ENCODE measurements at regions not wholly inside any gene's neighbourhood (a gene's known extent, or its start where the extent isn't known, plus 50 kb on each side); places are given as distances from the start of the nearest gene placed in this dataset.
"Not testable (repeated sequence)": the region's sequence is repeated elsewhere in the genome, so short reads cannot be mapped to it uniquely, and the experiment has no call there.

DNA sequence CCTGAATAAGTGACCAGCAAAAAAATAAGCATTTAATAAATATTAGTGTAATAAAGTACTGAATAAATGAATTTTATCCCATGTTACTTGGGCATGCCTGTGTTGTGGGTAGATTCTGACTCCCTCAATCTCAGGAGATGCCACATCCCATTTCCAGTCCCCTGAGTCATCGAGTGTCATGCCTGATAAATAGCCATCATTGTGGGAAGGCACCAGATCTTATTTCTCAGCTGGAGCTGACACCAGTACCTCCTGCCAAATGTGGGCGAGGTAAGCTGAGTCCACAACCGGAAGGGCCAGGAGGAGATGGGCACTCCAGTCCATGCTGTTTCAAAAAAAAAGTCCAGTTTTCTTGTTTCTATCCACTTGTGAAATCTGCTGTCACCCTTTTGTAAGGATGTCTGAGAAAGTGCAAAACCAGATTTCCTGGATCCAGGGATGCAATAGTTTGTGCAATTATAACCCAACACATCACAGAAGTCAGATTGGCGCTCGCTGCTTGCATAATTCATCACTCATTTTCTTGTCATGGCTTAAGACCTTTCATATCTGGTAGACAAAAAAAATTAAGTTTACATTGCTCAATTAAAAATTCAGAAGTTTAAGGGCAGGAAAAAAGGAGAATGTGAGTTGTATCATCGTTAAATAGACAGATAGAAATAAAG lies 311.6 kb downstream of the MIAT start:
- TF ChIP-seq, protein P1, sequence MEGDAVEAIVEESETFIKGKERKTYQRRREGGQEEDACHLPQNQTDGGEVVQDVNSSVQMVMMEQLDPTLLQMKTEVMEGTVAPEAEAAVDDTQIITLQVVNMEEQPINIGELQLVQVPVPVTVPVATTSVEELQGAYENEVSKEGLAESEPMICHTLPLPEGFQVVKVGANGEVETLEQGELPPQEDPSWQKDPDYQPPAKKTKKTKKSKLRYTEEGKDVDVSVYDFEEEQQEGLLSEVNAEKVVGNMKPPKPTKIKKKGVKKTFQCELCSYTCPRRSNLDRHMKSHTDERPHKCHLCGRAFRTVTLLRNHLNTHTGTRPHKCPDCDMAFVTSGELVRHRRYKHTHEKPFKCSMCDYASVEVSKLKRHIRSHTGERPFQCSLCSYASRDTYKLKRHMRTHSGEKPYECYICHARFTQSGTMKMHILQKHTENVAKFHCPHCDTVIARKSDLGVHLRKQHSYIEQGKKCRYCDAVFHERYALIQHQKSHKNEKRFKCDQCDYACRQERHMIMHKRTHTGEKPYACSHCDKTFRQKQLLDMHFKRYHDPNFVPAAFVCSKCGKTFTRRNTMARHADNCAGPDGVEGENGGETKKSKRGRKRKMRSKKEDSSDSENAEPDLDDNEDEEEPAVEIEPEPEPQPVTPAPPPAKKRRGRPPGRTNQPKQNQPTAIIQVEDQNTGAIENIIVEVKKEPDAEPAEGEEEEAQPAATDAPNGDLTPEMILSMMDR (IDR thresholded peaks at IDR 0.05), result no peak
- Histone ChIP-seq H3K9me3 (no peaks in the 10 kb centered on the region), H3K4me1 (ENCODE audit: low read depth) (no peaks in the 10 kb centered on the region), H3K36me3 (ENCODE audit: low read depth) (no peaks in the 10 kb centered on the region), H3K4me3 (no peak overlapping the region)
- no peak for ATAC-seq
- DNase-seq, result no peak
- intact Hi-C loops (cut with DNase I, micrococcal nuclease), result no loop called here

- intact Hi-C loops (cut with DNase I, micrococcal nuclease), result no loop called here
- peak in 1 of 3 donors; percentile 7 for DNase-seq
- Histone ChIP-seq H3K4me3 (no peak overlapping the region), H3K9me3 (no peaks in the 10 kb centered on the region), H3K36me3 (ENCODE audit: low read depth) (no peaks in the 10 kb centered on the region), H3K4me1 (ENCODE audit: low read depth) (no peaks in the 10 kb centered on the region)
- peak; percentile 53 for ATAC-seq
- TF ChIP-seq, protein P1 (IDR thresholded peaks at IDR 0.05), result no peak
Measured at GRCh38 chr22:26970809-26971394, 313.5 kb downstream of the MIAT start.

GRCh38 chr22:26972286-26972685 lies 314.9 kb downstream of the MIAT start:
- Histone ChIP-seq H3K4me3 (no peak overlapping the region), H3K9me3 (no peaks in the 10 kb centered on the region), H3K4me1 (ENCODE audit: low read depth) (no peaks in the 10 kb centered on the region), H3K36me3 (ENCODE audit: low read depth) (no peaks in the 10 kb centered on the region)
- intact Hi-C loops (cut with DNase I, micrococcal nuclease), result no loop called here
- TF ChIP-seq, protein P1 (IDR thresholded peaks at IDR 0.05), result no peak
- ATAC-seq, result no peak
- no peak for DNase-seq

- H3K36me3 ChIP-seq (ENCODE audit: low read depth); H3K4me3 ChIP-seq; H3K9me3 ChIP-seq; DNase-seq; H3K4me1 ChIP-seq (ENCODE audit: low read depth); ATAC-seq; intact Hi-C loops (cut with DNase I, micrococcal nuclease): not testable (repeated sequence)
Measured at GRCh38 chr22:26972915-26973314, 315.5 kb downstream of the MIAT start.

DNA sequence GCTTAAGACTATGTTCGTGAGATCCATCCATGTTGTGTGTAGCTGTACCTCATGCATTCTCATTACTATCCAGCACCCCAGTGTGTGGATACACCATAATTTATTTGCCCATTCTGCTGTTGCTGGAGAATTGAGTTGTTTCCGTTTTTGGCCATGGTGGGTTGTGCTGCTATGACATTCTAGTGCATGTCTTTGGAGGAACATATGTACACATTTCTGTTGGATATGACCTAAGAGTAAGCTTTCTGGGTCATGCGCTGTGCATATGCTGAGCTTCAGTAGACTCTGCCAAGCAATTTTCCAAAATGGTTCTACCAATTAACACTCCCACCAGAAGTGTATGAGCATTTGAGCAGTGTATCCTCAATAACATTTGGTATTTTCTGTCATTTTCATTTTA lies 316.6 kb downstream of the MIAT start:
- Histone ChIP-seq H3K4me1 (ENCODE audit: low read depth) (no peaks in the 10 kb centered on the region), H3K36me3 (ENCODE audit: low read depth) (no peaks in the 10 kb centered on the region), H3K9me3 (no peaks in the 10 kb centered on the region), H3K4me3 (no peak overlapping the region)
- TF ChIP-seq, protein P1 (IDR thresholded peaks at IDR 0.05), result no peak
- intact Hi-C loops (cut with DNase I, micrococcal nuclease), result no loop called here
- DNase-seq (no peak), ATAC-seq (no peak)

DNA sequence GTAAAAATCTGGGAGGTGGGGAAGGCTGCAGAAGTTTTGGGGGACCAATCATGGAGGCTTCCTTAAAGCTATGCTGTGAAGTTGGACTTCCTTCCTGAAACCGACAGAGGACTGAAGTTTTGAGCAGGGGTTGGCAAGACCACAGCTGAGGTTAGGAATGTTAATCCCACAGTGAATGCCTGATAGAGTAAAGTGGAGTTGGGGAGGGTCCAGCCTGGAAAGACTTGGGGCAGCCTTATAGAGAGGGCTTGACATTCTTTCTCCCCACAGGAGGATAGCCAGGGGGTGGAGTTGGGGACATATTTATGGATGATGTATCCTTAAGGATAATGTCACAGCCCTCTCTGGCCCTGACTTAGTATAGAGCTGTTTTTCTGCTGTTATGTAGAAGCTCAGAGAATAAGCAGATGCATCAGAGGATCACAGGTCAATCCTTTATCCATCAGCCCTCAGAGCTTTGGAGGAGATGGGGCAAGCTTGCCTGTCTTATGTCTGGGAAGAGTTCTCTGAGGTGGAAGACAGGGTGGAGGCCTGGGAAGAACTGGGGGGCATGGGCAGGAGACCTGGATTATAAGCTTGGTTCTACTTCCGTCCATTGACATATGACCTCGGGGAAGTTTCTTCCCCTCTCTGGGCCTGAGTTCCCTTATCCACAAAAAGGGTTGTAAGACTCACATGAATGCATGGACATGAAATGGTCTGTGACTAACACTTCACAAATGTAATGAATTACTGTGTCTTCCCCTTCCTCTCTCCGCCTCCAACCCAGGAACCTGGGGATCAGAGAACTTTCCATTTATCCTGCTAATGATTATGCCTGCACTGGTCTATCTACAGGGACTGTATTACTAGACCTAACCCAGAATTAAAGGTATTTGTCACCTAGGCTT lies 317.8 kb downstream of the MIAT start:
- H3K36me3 ChIP-seq (ENCODE audit: low read depth), result no peaks in the 10 kb centered on the region
- no peak overlapping the region for H3K4me3 ChIP-seq
- H3K4me1 ChIP-seq (ENCODE audit: low read depth), result no peaks in the 10 kb centered on the region
- no peaks in the 10 kb centered on the region for H3K9me3 ChIP-seq
- intact Hi-C loops (cut with DNase I, micrococcal nuclease), result no loop called here
- ATAC-seq (no peak), DNase-seq (no peak)
- TF ChIP-seq, protein P1 (IDR thresholded peaks at IDR 0.05), result no peak
